Fibroblast of lung (primary cell): ENCODE measurements at regions not wholly inside any gene's neighbourhood (a gene's known extent, or its start where the extent isn't known, plus 50 kb on each side); places are given as distances from the start of the nearest gene placed in this dataset.
A peak's percentile ranks its signal among the peaks of the same experiment; 100 is the strongest.

ENCODE experiments used
- DNase-seq, 2 donors: peaks; one replicate each; pipeline versions ENCODE4 v3.0.0 to v3.0.0-alpha.2; 2010; ENCODE audit warnings: low read depth in 2 of 2
- H2AFZ ChIP-seq: 2 replicates; pipeline ENCODE4 v1.5.1; 2012; ENCODE audit warnings: low read length, control low read depth, inconsistent platforms
- H3K27ac ChIP-seq: 2 replicates; pipeline ENCODE4 v1.5.1; 2011; ENCODE audit warnings: low read length, control low read depth; ENCODE audit not compliant: insufficient read depth
- H3K27me3 ChIP-seq: 2 replicates; pipeline ENCODE4 v1.5.1; 2011; ENCODE audit warnings: mild to moderate bottlenecking, low read length; ENCODE audit not compliant: control insufficient read depth, insufficient read depth
- H3K36me3 ChIP-seq: 2 replicates; pipeline ENCODE4 v1.5.1; 2011; ENCODE audit warnings: low read length; ENCODE audit not compliant: control insufficient read depth, insufficient read depth
- H3K4me1 ChIP-seq: 2 replicates; pipeline ENCODE4 v1.5.1; 2011; ENCODE audit warnings: low read length; ENCODE audit not compliant: control insufficient read depth, insufficient read depth; ENCODE audit errors: extremely low read depth
- H3K4me2 ChIP-seq: 2 replicates; pipeline ENCODE4 v1.5.1; 2011; ENCODE audit warnings: low read length, control low read depth; ENCODE audit not compliant: insufficient read depth; ENCODE audit errors: extremely low read depth
- H3K4me3 ChIP-seq, 4 experiments: fragments of 200-600 bp in 1 of 4; sonication (generic) in 1 of 4; replicated peaks in 1 of 4; 2 replicates each; pipeline ENCODE4 v1.5.1; 2011 to 2016; ENCODE audit warnings: low read length in 4 of 4, low read depth in 3 of 4, mild to moderate bottlenecking in 3 of 4, control low read depth in 2 of 4, inconsistent platforms in 1 of 4, mixed read lengths in 1 of 4; ENCODE audit not compliant: insufficient read depth in 1 of 4; ENCODE audit errors: control extremely low read depth in 1 of 4
- H3K79me2 ChIP-seq: 2 replicates; pipeline ENCODE4 v1.5.1; 2012; ENCODE audit warnings: mild to moderate bottlenecking, low read length, inconsistent platforms; ENCODE audit not compliant: control insufficient read depth, insufficient read depth
- H3K9ac ChIP-seq: 2 replicates; pipeline ENCODE4 v1.5.1; 2011; ENCODE audit warnings: mild to moderate bottlenecking, low read length, control low read depth; ENCODE audit not compliant: insufficient read depth
- H3K9me3 ChIP-seq: 2 replicates; pipeline ENCODE4 v1.5.1; 2012; ENCODE audit warnings: low read depth, low read length; ENCODE audit not compliant: control insufficient read depth, insufficient read depth
- H4K20me1 ChIP-seq: 2 replicates; pipeline ENCODE4 v1.5.1; 2011; ENCODE audit warnings: low read length; ENCODE audit not compliant: control insufficient read depth, insufficient read depth; ENCODE audit errors: extremely low read depth
- CTCF ChIP-seq, 2 donors: IDR thresholded peaks in 1 of 2; conservative IDR thresholded peaks in 1 of 2; 1 replicate in 1 of 2; 2 replicates in 1 of 2; pipeline ENCODE4 v1.5.1; 2011 to 2012; ENCODE audit warnings: low read length in 2 of 2, control low read depth in 1 of 2, inconsistent platforms in 1 of 2, low read depth in 1 of 2, mild to moderate bottlenecking in 1 of 2
- EZH2 ChIP-seq: IDR thresholded peaks from 2 replicates; pipeline ENCODE4 v1.5.1; 2012; ENCODE audit warnings: low read length, control low read depth, mild to moderate bottlenecking; ENCODE audit errors: missing control alignments

DNA sequence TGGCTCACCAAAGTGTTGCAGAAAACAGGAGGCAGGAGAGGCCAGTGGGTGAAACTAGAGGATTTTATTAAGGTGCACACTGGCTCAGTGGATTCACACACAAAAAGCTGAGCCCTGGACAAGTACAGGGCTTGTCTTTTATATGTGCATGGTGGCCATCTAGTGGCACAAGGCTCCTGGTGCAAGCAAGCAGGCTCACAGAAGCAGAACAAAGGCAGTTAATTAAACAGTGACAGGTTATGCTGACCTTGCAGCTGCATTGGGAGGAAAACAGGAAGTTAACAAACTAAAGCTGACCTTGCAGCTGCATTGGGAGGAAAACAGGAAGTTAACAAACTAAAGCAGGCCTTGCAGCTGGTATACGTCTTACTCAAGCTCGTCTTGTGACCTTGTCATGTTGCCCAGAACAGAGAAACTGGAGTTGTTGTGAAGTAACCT, 65.3 kb upstream of the ZNF681 start:
- no peaks in the 10 kb centered on the region for H3K27me3 ChIP-seq
- H3K9ac ChIP-seq: no peak overlapping the region
- H3K9me3 ChIP-seq: no peaks in the 10 kb centered on the region
- H3K4me3 ChIP-seq: no peak overlapping the region
- H3K27ac ChIP-seq: no peak overlapping the region
- H3K36me3 ChIP-seq: no peaks in the 10 kb centered on the region
- DNase-seq: peak; percentile 1 to 3
- H3K4me1 ChIP-seq: no peaks in the 10 kb centered on the region
- H3K4me2 ChIP-seq: no peak overlapping the region
- H4K20me1 ChIP-seq: no peaks in the 10 kb centered on the region
- no peak overlapping the region for H2AFZ ChIP-seq
- H3K79me2 ChIP-seq: no peaks in the 10 kb centered on the region
- TF ChIP-seq CTCF (conservative IDR thresholded peaks at IDR 0.05 in 1 of 2, IDR thresholded peaks at IDR 0.05 in 1 of 2; ENCODE audit: low read depth in 1 of 2, low read length in 2 of 2) (no peak), EZH2 (no peak)

DNA sequence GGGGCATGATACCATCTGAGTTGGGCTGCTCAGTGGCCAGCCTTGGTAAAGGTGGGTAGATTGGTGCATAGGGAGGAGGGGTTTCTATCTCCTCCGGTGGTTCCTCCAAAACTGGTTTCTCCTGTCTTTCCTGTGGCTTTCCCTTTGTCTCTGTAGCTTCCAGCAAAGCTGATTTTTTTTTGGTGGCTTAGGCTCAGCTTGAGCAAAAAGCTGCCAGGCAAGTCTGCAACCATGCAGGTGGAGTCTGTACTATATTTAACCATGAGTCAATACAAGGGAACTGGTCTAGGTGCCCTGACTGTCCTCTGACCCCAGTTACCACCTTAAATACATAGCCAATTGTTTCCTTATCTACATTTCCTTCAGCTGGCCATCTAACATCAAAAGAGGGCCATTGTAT, 64.0 kb upstream of the ZNF681 start:
- Histone ChIP-seq H4K20me1 (no peaks in the 10 kb centered on the region), H3K4me1 (no peaks in the 10 kb centered on the region), H3K27me3 (no peaks in the 10 kb centered on the region), H3K4me2 (no peak overlapping the region), H3K4me3 (no peak overlapping the region), H3K27ac (no peak overlapping the region), H3K9ac (no peak overlapping the region), H3K9me3 (no peaks in the 10 kb centered on the region), H2AFZ (no peak overlapping the region), H3K79me2 (no peaks in the 10 kb centered on the region), H3K36me3 (no peaks in the 10 kb centered on the region)
- DNase-seq: no peak
- TF ChIP-seq EZH2: no peak

DNA sequence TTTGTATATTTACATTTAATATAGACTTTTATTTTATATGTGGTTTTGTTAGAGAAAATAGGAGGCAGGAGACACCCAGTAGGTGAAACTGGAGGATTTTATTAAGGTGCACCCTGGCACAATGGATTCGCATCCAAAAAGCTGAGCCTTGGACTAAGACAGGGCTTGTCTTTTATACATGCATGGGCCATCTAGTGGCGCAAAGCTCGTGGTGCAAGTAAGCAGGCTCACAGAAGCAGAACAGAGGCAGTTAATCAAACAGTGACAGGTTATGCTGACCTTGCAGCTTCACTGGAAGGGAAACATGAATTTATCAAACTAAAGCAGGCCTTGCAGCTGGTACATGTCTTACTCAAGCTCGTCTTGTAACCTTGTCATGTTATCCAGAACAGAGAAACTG, 58.8 kb upstream of the ZNF681 start:
- Histone ChIP-seq H3K4me2 (no peak overlapping the region), H2AFZ (no peak overlapping the region), H3K36me3 (no peaks in the 10 kb centered on the region), H4K20me1 (no peaks in the 10 kb centered on the region), H3K27me3 (no peaks in the 10 kb centered on the region), H3K79me2 (no peaks in the 10 kb centered on the region), H3K27ac (no peak overlapping the region), H3K4me3 (no peak overlapping the region), H3K9ac (no peak overlapping the region), H3K4me1 (no peaks in the 10 kb centered on the region), H3K9me3 (no peaks in the 10 kb centered on the region)
- peak; percentile 14 to 22 for DNase-seq
- TF ChIP-seq EZH2: no peak
- TF ChIP-seq CTCF (conservative IDR thresholded peaks at IDR 0.05 in 1 of 2, IDR thresholded peaks at IDR 0.05 in 1 of 2; ENCODE audit: low read depth in 1 of 2, low read length in 2 of 2): peak; percentile 24 to 32
